Neural cell (in vitro differentiated cells): ENCODE measurements at regions not wholly inside any gene's neighbourhood (a gene's known extent, or its start where the extent isn't known, plus 50 kb on each side); places are given as distances from the start of the nearest gene placed in this dataset.

Experiments used
- H2AFZ ChIP-seq: fragments of 200-600, 300-800 bp; sonication (generic), shearing (Covaris generic); 2 replicates; pipeline ENCODE4 v1.6.0; 2014; ENCODE audit warnings: low read depth, mild to moderate bottlenecking, antibody characterized with exemption, low read length, moderate library complexity
- H3F3A ChIP-seq: fragments of 200-600 bp; shearing (Covaris generic); 2 replicates; pipeline ENCODE4 v1.6.1; 2016; ENCODE audit warnings: mild to moderate bottlenecking, moderate library complexity, mixed read lengths, antibody characterized with exemption, low read length; ENCODE audit not compliant: insufficient read depth, poor library complexity, severe bottlenecking
- H3K27ac ChIP-seq: fragments of 200-600, 300-800 bp; sonication (generic), shearing (Covaris generic); 2 replicates; pipeline ENCODE4 v1.5.1; 2014; ENCODE audit warnings: mild to moderate bottlenecking, low read length, moderate library complexity
- H3K27me3 ChIP-seq: fragments of 300-800, 200-600 bp; sonication (generic), shearing (Covaris generic); 2 replicates; pipeline ENCODE4 v1.6.0; 2014; ENCODE audit warnings: mild to moderate bottlenecking, low read depth, low read length, moderate library complexity; ENCODE audit not compliant: insufficient read depth
- H3K36me3 ChIP-seq: fragments of 300-800, 200-600 bp; sonication (generic), shearing (Covaris generic); 2 replicates; pipeline ENCODE4 v1.5.1; 2014; ENCODE audit warnings: mild to moderate bottlenecking, antibody characterized with exemption, low read length, moderate library complexity; ENCODE audit not compliant: insufficient read depth
- H3K4me2 ChIP-seq: fragments of 300-800, 200-600 bp; sonication (generic), shearing (Covaris generic); 2 replicates; pipeline ENCODE4 v1.6.0; 2014; ENCODE audit warnings: mild to moderate bottlenecking, low read length
- H3K4me3 ChIP-seq: fragments of 300-800, 200-600 bp; sonication (generic), shearing (Covaris generic); 2 replicates; pipeline ENCODE4 v1.5.1; 2014; ENCODE audit warnings: mild to moderate bottlenecking, low read length, moderate library complexity
- H3K79me2 ChIP-seq: fragments of 200-600 bp; shearing (Covaris generic); replicated peaks from 2 replicates; pipeline ENCODE4 v1.6.0; 2014; ENCODE audit warnings: mild to moderate bottlenecking, low read length, moderate library complexity; ENCODE audit not compliant: insufficient read depth
- H3K9ac ChIP-seq: fragments of 300-800, 200-600 bp; sonication (generic), shearing (Covaris generic); 2 replicates; pipeline ENCODE4 v1.6.1; 2016; ENCODE audit warnings: mild to moderate bottlenecking, low read length, mixed read lengths
- H3K9me2 ChIP-seq: fragments of 200-600 bp; shearing (Covaris generic); 2 replicates; pipeline ENCODE4 v1.6.1; 2016; ENCODE audit warnings: mild to moderate bottlenecking, low read length, mixed read lengths; ENCODE audit not compliant: insufficient read depth
- H3K9me3 ChIP-seq: fragments of 200-600, 300-800 bp; sonication (generic), shearing (Covaris generic); 2 replicates; pipeline ENCODE4 v1.6.1; 2016; ENCODE audit warnings: mild to moderate bottlenecking, mixed run types, low read length, moderate library complexity, mixed read lengths
- H4K20me1 ChIP-seq: fragments of 200-600 bp; shearing (Covaris generic); 2 replicates; pipeline ENCODE4 v1.6.1; 2016; ENCODE audit warnings: mild to moderate bottlenecking, mixed run types; ENCODE audit not compliant: insufficient read depth
- EZH2 ChIP-seq: fragments of 200-600, 300-800 bp; shearing (Covaris generic), sonication (generic); IDR thresholded peaks from 2 replicates; pipeline ENCODE4 v1.6.1; 2014; ENCODE audit warnings: antibody characterized with exemption, low read length, borderline replicate concordance, mild to moderate bottlenecking; ENCODE audit not compliant: insufficient read depth, poor library complexity, severe bottlenecking
- MXI1 ChIP-seq: fragments of 450-650 bp; conservative IDR thresholded peaks from 2 replicates; pipeline ENCODE4 v1.6.1; 2014; ENCODE audit warnings: antibody characterized with exemption, mild to moderate bottlenecking; ENCODE audit not compliant: poor library complexity, severe bottlenecking
- POLR2AphosphoS5 ChIP-seq: IDR thresholded peaks from 2 replicates; pipeline ENCODE4 v1.6.1; 2012
- RAD21 ChIP-seq: fragments of 450-650 bp; conservative IDR thresholded peaks from 2 replicates; pipeline ENCODE4 v1.6.1; 2014; ENCODE audit warnings: antibody characterized with exemption, mild to moderate bottlenecking, moderate library complexity
- SMC3 ChIP-seq: fragments of 450-650 bp; conservative IDR thresholded peaks from 2 replicates; pipeline ENCODE4 v1.6.1; 2014; ENCODE audit warnings: antibody characterized with exemption, mild to moderate bottlenecking, moderate library complexity; ENCODE audit not compliant: poor library complexity
- TAF1 ChIP-seq: IDR thresholded peaks from 2 replicates; pipeline ENCODE4 v1.6.1; 2012; ENCODE audit warnings: low read depth
- TF ChIP-seq, protein P1 (sequence below): fragments of 450-650 bp; IDR thresholded peaks from 2 replicates; pipeline ENCODE4 v1.5.1; 2014; ENCODE audit warnings: antibody characterized with exemption, mild to moderate bottlenecking, moderate library complexity; ENCODE audit not compliant: poor library complexity, severe bottlenecking
- TF ChIP-seq, protein P2 (sequence below): IDR thresholded peaks from 2 replicates; pipeline ENCODE4 v1.6.1; 2012; ENCODE audit warnings: borderline replicate concordance

GRCh38 chr2:203813684-203814083 is 53.9 kb upstream of the CTLA4 start (continued):
- no peak for TF ChIP-seq EZH2
- TF ChIP-seq TAF1, result no peak

- Histone ChIP-seq H3K4me3 (peak overlapping the region; percentile 5), H2AFZ (no peak overlapping the region), H3K9me2 (no peaks in the 10 kb centered on the region), H3K4me2 (no peak overlapping the region), H3K27me3 (no peaks in the 10 kb centered on the region), H3F3A (no peaks in the 10 kb centered on the region), H4K20me1 (no peaks in the 10 kb centered on the region), H3K79me2 (no peaks in the 10 kb centered on the region), H3K27ac (peak overlapping the region; percentile 48), H3K36me3 (no peaks in the 10 kb centered on the region), H3K9me3 (no peaks in the 10 kb centered on the region), H3K9ac (peak overlapping the region; percentile 42)
- TF ChIP-seq, protein P1, sequence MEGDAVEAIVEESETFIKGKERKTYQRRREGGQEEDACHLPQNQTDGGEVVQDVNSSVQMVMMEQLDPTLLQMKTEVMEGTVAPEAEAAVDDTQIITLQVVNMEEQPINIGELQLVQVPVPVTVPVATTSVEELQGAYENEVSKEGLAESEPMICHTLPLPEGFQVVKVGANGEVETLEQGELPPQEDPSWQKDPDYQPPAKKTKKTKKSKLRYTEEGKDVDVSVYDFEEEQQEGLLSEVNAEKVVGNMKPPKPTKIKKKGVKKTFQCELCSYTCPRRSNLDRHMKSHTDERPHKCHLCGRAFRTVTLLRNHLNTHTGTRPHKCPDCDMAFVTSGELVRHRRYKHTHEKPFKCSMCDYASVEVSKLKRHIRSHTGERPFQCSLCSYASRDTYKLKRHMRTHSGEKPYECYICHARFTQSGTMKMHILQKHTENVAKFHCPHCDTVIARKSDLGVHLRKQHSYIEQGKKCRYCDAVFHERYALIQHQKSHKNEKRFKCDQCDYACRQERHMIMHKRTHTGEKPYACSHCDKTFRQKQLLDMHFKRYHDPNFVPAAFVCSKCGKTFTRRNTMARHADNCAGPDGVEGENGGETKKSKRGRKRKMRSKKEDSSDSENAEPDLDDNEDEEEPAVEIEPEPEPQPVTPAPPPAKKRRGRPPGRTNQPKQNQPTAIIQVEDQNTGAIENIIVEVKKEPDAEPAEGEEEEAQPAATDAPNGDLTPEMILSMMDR, result peak; percentile 94
- TF ChIP-seq, protein P2, sequence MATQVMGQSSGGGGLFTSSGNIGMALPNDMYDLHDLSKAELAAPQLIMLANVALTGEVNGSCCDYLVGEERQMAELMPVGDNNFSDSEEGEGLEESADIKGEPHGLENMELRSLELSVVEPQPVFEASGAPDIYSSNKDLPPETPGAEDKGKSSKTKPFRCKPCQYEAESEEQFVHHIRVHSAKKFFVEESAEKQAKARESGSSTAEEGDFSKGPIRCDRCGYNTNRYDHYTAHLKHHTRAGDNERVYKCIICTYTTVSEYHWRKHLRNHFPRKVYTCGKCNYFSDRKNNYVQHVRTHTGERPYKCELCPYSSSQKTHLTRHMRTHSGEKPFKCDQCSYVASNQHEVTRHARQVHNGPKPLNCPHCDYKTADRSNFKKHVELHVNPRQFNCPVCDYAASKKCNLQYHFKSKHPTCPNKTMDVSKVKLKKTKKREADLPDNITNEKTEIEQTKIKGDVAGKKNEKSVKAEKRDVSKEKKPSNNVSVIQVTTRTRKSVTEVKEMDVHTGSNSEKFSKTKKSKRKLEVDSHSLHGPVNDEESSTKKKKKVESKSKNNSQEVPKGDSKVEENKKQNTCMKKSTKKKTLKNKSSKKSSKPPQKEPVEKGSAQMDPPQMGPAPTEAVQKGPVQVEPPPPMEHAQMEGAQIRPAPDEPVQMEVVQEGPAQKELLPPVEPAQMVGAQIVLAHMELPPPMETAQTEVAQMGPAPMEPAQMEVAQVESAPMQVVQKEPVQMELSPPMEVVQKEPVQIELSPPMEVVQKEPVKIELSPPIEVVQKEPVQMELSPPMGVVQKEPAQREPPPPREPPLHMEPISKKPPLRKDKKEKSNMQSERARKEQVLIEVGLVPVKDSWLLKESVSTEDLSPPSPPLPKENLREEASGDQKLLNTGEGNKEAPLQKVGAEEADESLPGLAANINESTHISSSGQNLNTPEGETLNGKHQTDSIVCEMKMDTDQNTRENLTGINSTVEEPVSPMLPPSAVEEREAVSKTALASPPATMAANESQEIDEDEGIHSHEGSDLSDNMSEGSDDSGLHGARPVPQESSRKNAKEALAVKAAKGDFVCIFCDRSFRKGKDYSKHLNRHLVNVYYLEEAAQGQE, result peak; percentile 42
- no peak for TF ChIP-seq TAF1
- peak; percentile 45 for TF ChIP-seq POLR2AphosphoS5
- TF ChIP-seq RAD21, result peak; percentile 96
- TF ChIP-seq EZH2, result no peak
- peak; percentile 90 for TF ChIP-seq SMC3
- TF ChIP-seq MXI1, result no peak
These were observed 52.7 kb upstream of the CTLA4 start for GRCh38 chr2:203814661-203815540.

GRCh38 chr2:203815541-203815898 is 52.1 kb upstream of the CTLA4 start:
- Histone ChIP-seq H4K20me1 (no peaks in the 10 kb centered on the region), H3F3A (no peaks in the 10 kb centered on the region), H3K4me3 (no peak overlapping the region), H3K27me3 (no peaks in the 10 kb centered on the region), H3K79me2 (no peaks in the 10 kb centered on the region), H2AFZ (peak overlapping the region; percentile 17), H3K4me2 (no peak overlapping the region), H3K9ac (peak overlapping the region; percentile 42), H3K9me2 (no peaks in the 10 kb centered on the region), H3K27ac (peak overlapping the region; percentile 48), H3K9me3 (no peaks in the 10 kb centered on the region), H3K36me3 (no peaks in the 10 kb centered on the region)
- TF ChIP-seq RAD21 (no peak), SMC3 (peak; percentile 43)
